Spinal cord (tissue), 9 donors: ENCODE measurements at regions not wholly inside any gene's neighbourhood (a gene's known extent, or its start where the extent isn't known, plus 50 kb on each side); places are given as distances from the start of the nearest gene placed in this dataset.
"Not testable (repeated sequence)": the region's sequence is repeated elsewhere in the genome, so short reads cannot be mapped to it uniquely, and the experiment has no call there.

Experiments
- DNase-seq, 6 donors: peaks; one replicate each; pipeline versions ENCODE4 v3.0.0 to v3.0.0-alpha.2; 2013 to 2015; ENCODE audit warnings: low spot score in 6 of 6, low read depth in 4 of 6
- H3K27ac ChIP-seq: one replicate; pipeline ENCODE4 v1.5.1; 2013; ENCODE audit warnings: low read depth, low read length, control low read depth
- H3K27me3 ChIP-seq: one replicate; pipeline ENCODE4 v1.6.1; 2013; ENCODE audit warnings: low read length; ENCODE audit not compliant: control insufficient read depth, insufficient read depth
- H3K36me3 ChIP-seq: one replicate; pipeline ENCODE4 v1.6.1; 2013; ENCODE audit warnings: low read length; ENCODE audit not compliant: control insufficient read depth, insufficient read depth
- H3K4me1 ChIP-seq: one replicate; pipeline ENCODE4 v1.6.1; 2013; ENCODE audit warnings: low read length; ENCODE audit not compliant: control insufficient read depth, insufficient read depth
- H3K4me3 ChIP-seq: one replicate; pipeline ENCODE4 v1.5.1; 2013; ENCODE audit warnings: low read depth, low read length, control low read depth
- H3K9me3 ChIP-seq: one replicate; pipeline ENCODE4 v1.6.1; 2013; ENCODE audit warnings: low read length; ENCODE audit not compliant: control insufficient read depth, insufficient read depth
- WGBS: methylation state at CpG from one replicate; pipeline ENCODE4 v1.1.5; 2013; ENCODE audit warnings: missing lambda C conversion rate; ENCODE audit not compliant: insufficient coverage; 5-methylcytosine and 5-hydroxymethylcytosine counted together
- donor health status: healthy.

DNA sequence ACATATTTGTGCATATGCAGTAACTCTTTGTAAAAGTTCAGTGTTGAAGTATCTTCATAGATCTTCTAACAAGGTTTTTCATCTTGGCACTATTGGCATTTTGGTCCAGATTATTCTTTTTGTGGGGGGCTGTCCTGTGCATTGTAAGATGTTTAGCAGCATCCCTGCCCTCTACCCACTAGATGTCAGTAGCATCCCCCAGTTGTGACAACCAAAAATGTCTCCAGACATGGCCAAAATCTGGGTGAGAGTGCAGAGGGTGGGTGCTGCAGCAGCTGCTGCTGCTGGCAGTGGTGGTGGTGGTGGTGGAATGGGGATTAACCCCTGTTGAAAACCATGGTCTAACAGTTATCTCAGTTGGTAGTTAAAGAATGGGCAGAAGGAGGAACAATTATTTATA, 370.0 kb downstream of the GPAT3 start:
- Histone ChIP-seq H3K4me3 (no peak overlapping the region), H3K9me3 (no peaks in the 10 kb centered on the region), H3K27me3 (no peaks in the 10 kb centered on the region), H3K36me3 (no peaks in the 10 kb centered on the region), H3K4me1 (no peaks in the 10 kb centered on the region), H3K27ac (no peak overlapping the region)
- peak in 1 of 6 donors; percentile 20 for DNase-seq

DNA sequence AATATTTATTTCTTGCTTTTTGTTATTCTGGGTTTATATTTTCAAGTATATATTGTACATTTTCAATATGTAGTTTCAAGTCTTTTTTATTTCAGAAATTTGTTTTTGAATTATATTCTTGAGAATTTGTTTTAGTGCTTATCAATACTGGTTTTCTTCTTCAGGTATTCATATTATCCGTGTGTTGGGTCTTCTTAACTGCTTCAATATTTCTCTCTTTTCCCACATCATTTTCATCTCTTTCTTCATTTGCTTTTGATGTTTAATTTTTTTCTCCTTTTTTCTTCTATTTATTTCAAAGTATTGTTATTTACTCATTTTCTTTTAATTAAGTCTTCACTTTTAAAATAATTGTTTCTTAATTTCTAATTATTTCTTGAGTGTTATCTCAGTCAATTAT, 367.8 kb downstream of the GPAT3 start:
- not testable (repeated sequence) for H3K4me1 ChIP-seq, H3K27ac ChIP-seq, DNase-seq, H3K4me3 ChIP-seq, H3K9me3 ChIP-seq, H3K27me3 ChIP-seq, H3K36me3 ChIP-seq
- WGBS: no CpG with 5 or more reads among the region's 1 CpG

DNA sequence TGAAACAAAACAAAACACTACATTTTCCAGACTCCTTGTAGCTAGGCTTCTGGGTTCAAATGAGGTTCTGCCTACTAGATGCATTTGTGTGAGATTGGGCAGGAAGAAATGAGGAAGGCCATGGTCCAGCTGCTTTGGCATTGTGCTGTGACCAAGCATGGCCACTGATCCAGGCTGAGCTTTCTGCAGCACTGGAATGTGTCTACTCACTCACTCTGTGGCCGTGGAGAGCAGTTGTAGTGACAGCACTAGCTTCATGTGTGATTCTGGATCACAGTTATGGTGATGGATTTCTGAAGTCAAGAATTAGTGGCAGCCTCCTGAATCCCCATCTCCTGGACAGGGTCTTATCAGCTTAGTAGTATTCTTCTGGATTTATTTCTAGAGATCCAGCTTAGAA, 358.9 kb downstream of the GPAT3 start:
- no peak for DNase-seq
- Histone ChIP-seq H3K9me3 (no peaks in the 10 kb centered on the region), H3K4me3 (no peak overlapping the region), H3K27me3 (no peaks in the 10 kb centered on the region), H3K4me1 (no peaks in the 10 kb centered on the region), H3K27ac (no peak overlapping the region), H3K36me3 (no peaks in the 10 kb centered on the region)
- WGBS: 89% methylated on average over 1 of the region's 1 CpG

DNA sequence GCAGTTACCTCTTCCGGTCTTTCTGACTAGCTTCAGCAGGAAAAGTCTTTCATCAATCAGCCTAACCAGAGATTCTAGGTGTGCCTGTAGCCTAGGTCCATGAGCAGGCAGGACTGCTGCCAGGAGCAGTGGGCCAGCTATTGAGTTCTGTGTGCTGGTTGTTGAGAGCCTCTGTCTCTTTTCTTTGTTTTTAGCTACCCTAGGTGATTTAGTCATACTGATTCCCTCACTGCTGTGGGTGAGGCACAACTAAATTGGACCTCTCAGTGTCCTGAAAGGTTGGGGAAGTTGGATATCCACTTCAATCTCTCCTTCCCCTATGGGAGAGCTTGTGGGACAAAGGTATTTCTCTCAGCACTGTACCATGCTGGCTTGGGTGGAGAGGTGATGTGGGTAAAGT, 354.9 kb downstream of the GPAT3 start:
- Histone ChIP-seq H3K36me3 (no peaks in the 10 kb centered on the region), H3K9me3 (no peaks in the 10 kb centered on the region), H3K27me3 (no peaks in the 10 kb centered on the region), H3K27ac (no peak overlapping the region), H3K4me1 (no peaks in the 10 kb centered on the region), H3K4me3 (no peak overlapping the region)
- no peak for DNase-seq
- 100% methylated on average over 1 of the region's 1 CpG for WGBS

DNA sequence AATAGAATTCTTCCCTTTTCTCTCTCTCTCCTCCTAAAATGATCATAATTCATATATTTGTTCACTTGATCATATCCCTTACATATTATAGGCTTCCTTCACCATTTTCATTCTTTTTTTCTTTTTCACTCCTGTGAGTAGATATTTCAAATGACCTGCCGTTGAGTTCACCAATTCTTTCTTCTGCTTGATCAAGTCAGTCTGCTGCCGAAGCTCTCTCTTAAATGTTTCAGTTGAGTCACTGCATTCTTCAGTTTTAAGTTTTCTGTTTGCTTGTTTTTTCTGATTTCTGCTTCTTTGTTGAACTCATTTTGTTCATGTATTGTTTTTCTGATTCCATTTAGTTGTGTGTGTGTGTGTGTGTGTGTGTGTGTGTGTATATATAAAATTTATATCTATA, 354.3 kb downstream of the GPAT3 start:
- no peaks in the 10 kb centered on the region for H3K36me3 ChIP-seq
- DNase-seq: no peak
- H3K4me3 ChIP-seq: no peak overlapping the region
- H3K4me1 ChIP-seq: no peaks in the 10 kb centered on the region
- WGBS: 80% methylated on average over 1 of the region's 2 CpGs
- H3K27ac ChIP-seq: no peak overlapping the region
- no peaks in the 10 kb centered on the region for H3K9me3 ChIP-seq
- no peaks in the 10 kb centered on the region for H3K27me3 ChIP-seq

DNA sequence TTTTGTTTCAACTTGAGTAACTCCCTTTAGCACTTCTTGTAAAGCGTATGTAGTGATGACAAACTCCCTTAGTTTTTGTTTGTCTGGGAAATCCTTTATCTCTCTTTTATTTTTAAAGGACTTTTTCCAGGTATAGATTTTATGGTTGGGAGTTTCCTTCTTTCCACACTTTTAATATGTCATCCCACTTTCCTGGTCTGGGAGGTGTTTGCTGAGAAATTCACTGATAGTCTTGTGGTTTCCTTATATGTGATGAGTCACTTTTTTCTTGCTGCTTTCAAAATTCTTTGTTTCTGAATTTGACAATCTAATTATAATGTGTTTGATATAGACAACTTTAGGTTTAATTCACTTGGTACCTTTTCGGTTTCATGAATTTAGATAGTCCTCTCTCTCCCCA, 353.9 kb downstream of the GPAT3 start:
- no peaks in the 10 kb centered on the region for H3K36me3 ChIP-seq
- WGBS: no CpG with 5 or more reads among the region's 2 CpGs
- H3K9me3 ChIP-seq: no peaks in the 10 kb centered on the region
- no peaks in the 10 kb centered on the region for H3K4me1 ChIP-seq
- H3K27ac ChIP-seq: no peak overlapping the region
- DNase-seq: no peak
- H3K4me3 ChIP-seq: no peak overlapping the region
- no peaks in the 10 kb centered on the region for H3K27me3 ChIP-seq

DNA sequence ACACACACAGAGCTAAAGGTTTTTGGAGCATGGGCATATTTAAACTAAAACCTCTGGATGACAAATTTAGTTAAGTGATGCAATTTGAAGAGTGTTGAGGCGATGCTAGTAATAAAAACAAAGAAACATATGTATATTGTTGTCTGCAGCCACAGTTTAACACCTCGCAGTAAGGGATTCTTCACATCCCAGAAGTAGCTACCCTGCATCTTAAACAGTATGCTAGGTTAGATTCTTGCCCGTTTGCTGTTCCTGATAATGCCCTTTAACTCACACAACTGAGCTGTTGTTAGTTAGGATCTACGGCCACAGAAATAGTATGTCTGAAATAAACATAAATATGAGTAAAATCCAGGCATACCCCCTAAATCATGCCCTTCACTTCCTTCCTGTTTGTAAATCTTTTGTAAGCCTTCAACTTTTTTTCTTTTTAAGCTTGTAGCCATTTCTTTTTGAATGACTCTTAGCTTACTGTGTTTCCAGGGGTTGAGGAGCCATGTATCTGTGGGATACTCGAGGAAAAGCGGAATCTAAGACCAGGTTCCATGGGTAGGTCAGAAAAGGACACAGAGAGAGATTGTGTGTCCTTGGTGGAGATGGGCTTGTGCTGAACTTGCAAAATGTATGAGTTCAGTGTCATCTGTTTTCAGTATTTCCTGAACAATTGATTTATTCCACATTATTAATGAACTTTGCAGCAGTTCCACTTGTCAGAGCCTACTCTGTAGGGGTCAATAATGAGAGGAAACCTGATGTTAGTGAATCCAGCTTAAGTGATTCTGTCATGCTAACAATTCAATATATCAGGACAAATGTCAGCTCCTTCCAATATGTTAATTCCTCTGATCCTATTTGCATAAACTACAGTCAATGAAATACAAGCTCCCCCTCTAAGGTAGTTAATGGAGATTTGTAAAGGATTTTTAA, 349.6 kb downstream of the GPAT3 start:
- WGBS: 94% methylated on average over 2 of the region's 6 CpGs
- Histone ChIP-seq H3K4me1 (no peaks in the 10 kb centered on the region), H3K27ac (no peak overlapping the region)

DNA sequence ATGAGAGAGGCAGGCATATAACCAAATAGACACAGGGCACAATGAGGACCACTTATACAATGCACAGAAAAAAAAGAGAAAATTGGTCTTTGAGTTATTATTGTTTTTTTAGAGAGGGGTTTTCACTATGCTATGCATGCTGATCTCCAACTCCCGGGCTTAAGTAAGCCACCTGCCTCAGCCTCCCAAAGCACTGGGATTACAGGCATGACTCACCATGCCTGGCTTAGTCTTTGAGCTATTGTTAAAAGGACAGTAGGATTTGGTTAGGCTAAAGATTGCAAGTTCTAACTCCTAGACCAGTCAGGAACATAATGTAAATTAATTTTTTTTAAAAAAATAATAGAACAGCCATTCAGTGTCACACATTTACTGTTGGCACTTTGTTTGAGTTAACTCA, 340.1 kb downstream of the GPAT3 start:
- no peaks in the 10 kb centered on the region for H3K4me1 ChIP-seq
- no peaks in the 10 kb centered on the region for H3K9me3 ChIP-seq
- no peak for DNase-seq
- H3K36me3 ChIP-seq: no peaks in the 10 kb centered on the region
- 100% methylated on average over 1 of the region's 1 CpG for WGBS
- H3K4me3 ChIP-seq: no peak overlapping the region
- H3K27ac ChIP-seq: no peak overlapping the region
- no peaks in the 10 kb centered on the region for H3K27me3 ChIP-seq

More for the DNA sequence above, 349.6 kb downstream of the GPAT3 start:
- Histone ChIP-seq H3K36me3 (no peaks in the 10 kb centered on the region), H3K27me3 (no peaks in the 10 kb centered on the region), H3K4me3 (no peak overlapping the region), H3K9me3 (no peaks in the 10 kb centered on the region)
- peak in 1 of 6 donors; percentile 35 for DNase-seq

DNA sequence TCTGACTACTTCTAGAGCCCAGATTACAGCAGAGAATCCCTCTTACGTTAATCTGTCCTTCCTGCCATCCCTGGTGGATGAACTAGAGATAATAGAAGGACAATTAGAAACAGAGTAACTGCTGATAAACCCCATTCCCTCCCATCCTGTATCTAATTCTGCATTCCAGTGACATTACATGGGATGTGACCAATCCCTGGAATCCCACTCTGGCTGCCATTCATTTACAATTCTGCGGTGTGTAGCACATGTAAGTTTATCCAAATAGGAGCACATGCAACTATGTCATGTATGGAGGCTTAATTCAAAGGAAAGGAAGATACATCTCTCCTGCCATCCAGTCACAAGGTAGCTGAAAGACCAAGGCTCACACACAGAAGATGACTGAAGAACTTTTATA, 339.5 kb downstream of the GPAT3 start:
- no peak for DNase-seq
- no CpG with 5 or more reads among the region's 2 CpGs for WGBS
- Histone ChIP-seq H3K4me1 (no peaks in the 10 kb centered on the region), H3K27me3 (no peaks in the 10 kb centered on the region), H3K9me3 (no peaks in the 10 kb centered on the region), H3K27ac (no peak overlapping the region), H3K36me3 (no peaks in the 10 kb centered on the region), H3K4me3 (no peak overlapping the region)

DNA sequence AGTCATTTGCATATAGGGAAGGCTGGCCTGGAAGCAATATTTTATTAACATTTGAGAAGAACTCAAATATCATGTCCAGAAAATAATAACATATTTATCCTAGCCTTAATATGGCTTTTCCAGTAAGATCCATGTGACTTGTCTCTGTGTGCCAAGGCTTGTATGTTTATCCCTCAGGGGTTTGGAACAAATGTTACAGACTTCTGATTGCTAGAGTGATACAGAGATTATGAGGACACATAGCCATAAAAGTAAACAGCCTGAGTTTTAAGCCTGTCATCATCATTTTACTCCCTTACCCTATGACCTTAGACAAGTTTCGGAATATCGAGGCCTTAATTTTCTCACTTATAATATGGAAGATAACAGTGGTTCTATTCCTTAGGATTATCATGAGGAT, 338.1 kb downstream of the GPAT3 start:
- Histone ChIP-seq H3K9me3 (no peaks in the 10 kb centered on the region), H3K27ac (no peak overlapping the region), H3K27me3 (no peaks in the 10 kb centered on the region), H3K36me3 (no peaks in the 10 kb centered on the region), H3K4me1 (no peaks in the 10 kb centered on the region), H3K4me3 (no peak overlapping the region)
- no peak for DNase-seq
- WGBS: no CpG with 5 or more reads among the region's 2 CpGs
